ENCODE measurements at regions not wholly inside any gene's neighbourhood (a gene's known extent, or its start where the extent isn't known, plus 50 kb on each side); places are given as distances from the start of the nearest gene placed in this dataset.

DNA sequence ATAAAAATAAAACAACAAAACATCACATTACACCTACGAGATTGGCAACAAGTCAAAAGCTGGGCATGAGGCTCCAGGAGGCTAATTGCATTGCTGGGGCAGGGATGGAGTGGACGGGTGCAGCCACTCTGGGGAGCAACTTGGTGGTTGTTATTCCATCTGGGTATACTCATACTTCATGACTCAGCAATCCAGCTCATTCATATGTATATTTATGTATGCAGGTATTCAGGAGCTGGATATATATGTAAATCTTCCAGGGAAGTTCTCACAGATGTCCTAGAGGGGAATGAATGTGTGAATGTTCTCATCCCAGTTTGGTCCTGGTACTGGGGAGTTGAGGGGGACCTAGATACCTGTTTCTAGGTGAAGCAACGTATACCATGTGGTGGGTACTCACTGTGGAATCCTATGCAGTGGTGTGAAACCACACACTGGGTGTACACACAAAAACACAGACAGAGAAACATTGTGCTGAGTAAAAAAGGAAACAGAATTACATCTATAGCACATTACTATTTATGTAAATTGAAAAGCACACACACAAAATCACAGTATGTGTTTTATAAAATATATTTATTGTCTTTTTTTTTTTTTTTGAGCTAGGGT is 79.7 kb upstream of the RAB4A start:
- Histone ChIP-seq H3K27me3 (no peaks in the 10 kb centered on the region), H3K4me3 (no peak overlapping the region), H3K4me1 (no peaks in the 10 kb centered on the region), H3K27ac (no peak overlapping the region), H3K9me3 (no peaks in the 10 kb centered on the region), H3K36me3 (no peaks in the 10 kb centered on the region)
- DNase-seq (ENCODE audit: low spot score in 2 of 2): no peak
- TF ChIP-seq POLR2A (IDR thresholded peaks at IDR 0.05) (no peak), POLR2AphosphoS5 (IDR thresholded peaks at IDR 0.05) (no peak)
- TF ChIP-seq, protein P1, sequence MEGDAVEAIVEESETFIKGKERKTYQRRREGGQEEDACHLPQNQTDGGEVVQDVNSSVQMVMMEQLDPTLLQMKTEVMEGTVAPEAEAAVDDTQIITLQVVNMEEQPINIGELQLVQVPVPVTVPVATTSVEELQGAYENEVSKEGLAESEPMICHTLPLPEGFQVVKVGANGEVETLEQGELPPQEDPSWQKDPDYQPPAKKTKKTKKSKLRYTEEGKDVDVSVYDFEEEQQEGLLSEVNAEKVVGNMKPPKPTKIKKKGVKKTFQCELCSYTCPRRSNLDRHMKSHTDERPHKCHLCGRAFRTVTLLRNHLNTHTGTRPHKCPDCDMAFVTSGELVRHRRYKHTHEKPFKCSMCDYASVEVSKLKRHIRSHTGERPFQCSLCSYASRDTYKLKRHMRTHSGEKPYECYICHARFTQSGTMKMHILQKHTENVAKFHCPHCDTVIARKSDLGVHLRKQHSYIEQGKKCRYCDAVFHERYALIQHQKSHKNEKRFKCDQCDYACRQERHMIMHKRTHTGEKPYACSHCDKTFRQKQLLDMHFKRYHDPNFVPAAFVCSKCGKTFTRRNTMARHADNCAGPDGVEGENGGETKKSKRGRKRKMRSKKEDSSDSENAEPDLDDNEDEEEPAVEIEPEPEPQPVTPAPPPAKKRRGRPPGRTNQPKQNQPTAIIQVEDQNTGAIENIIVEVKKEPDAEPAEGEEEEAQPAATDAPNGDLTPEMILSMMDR (IDR thresholded peaks at IDR 0.05): no peak
- intact Hi-C loops (cut with DNase I; ENCODE audit: low total_unique reads): no loop called here

DNA sequence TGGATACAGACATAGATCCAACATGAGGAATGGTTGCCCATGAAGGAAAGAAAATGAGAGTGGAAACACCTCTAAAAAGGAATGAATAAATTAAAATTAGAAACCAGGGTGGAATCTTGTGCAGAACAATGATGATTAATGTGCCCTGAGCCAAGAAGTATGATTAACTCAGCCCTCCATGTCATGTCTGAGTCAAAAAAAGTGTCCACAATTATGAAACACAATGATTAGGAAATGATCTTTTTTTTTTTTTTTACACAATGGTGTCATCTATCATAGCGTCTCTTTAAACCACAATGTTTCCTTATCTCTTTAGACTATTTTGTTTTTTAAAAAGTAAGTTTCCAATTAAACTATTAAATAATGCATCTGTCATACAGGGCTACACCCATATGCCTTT is 78.9 kb upstream of the RAB4A start:
- Histone ChIP-seq H3K4me3 (no peak overlapping the region), H3K4me1 (no peaks in the 10 kb centered on the region), H3K27me3 (no peaks in the 10 kb centered on the region), H3K36me3 (no peaks in the 10 kb centered on the region), H3K9me3 (no peaks in the 10 kb centered on the region), H3K27ac (no peak overlapping the region)
- intact Hi-C loops (cut with DNase I; ENCODE audit: low total_unique reads): no loop called here
- no peak for DNase-seq (ENCODE audit: low spot score in 2 of 2)
- TF ChIP-seq POLR2A (IDR thresholded peaks at IDR 0.05): no peak
- TF ChIP-seq, protein P1 (IDR thresholded peaks at IDR 0.05): no peak
- no peak for TF ChIP-seq POLR2AphosphoS5 (IDR thresholded peaks at IDR 0.05)

DNA sequence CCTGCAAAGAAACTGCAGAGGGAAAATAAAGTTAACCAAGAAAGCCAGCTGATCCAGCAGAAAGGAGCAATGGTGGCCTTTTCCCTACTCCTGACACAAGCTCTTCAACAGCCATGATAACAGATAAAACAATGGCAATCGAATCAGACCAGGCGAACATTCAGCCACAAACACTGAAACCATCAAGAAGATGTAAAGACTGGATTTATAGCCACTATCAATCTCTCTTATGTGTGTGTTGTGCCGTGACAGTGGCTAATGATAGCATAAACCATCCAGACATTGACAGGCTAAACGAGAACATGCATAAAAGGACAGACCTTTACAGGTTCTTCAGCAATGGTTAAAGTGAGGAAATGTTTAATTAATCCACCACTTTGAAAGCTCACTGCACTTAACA is 78.1 kb upstream of the RAB4A start:
- H3K27ac ChIP-seq: no peak overlapping the region
- no peaks in the 10 kb centered on the region for H3K4me1 ChIP-seq
- no peak for DNase-seq (ENCODE audit: low spot score in 2 of 2)
- no peak for TF ChIP-seq POLR2A (IDR thresholded peaks at IDR 0.05)
- TF ChIP-seq, protein P1 (IDR thresholded peaks at IDR 0.05): no peak
- no peak for TF ChIP-seq POLR2AphosphoS5 (IDR thresholded peaks at IDR 0.05)
- no peaks in the 10 kb centered on the region for H3K36me3 ChIP-seq
- intact Hi-C loops (cut with DNase I; ENCODE audit: low total_unique reads): no loop called here
- H3K9me3 ChIP-seq: no peaks in the 10 kb centered on the region
- H3K27me3 ChIP-seq: no peaks in the 10 kb centered on the region
- H3K4me3 ChIP-seq: no peak overlapping the region

DNA sequence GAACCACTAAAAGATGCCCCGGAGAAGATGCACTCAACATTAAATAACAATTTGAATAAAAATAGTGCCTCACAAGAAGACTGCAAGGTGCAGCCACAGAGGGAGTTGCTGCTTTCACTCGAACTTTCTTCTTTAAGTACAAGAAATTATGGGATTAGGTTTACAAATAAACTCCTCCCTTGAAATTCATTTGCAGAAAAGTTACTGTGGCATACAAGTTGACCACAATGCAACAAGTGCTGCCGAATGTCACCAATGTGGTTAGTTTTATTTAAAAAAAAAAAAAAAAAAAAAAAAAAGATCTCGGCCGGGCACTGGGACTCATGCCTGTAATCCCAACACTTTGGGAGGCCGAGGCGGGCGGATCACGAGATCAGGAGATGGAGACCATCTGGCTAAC is 76.8 kb upstream of the RAB4A start:
- TF ChIP-seq, protein P1 (IDR thresholded peaks at IDR 0.05): no peak
- no peak for TF ChIP-seq POLR2AphosphoS5 (IDR thresholded peaks at IDR 0.05)
- intact Hi-C loops (cut with DNase I; ENCODE audit: low total_unique reads): no loop called here
- Histone ChIP-seq H3K4me3 (no peak overlapping the region), H3K9me3 (no peaks in the 10 kb centered on the region), H3K4me1 (peaks cover 0 to 2% of the 10 kb centered on the region in 2 donors), H3K27ac (no peak overlapping the region), H3K27me3 (no peaks in the 10 kb centered on the region), H3K36me3 (no peaks in the 10 kb centered on the region)
- DNase-seq (ENCODE audit: low spot score in 2 of 2): no peak

DNA sequence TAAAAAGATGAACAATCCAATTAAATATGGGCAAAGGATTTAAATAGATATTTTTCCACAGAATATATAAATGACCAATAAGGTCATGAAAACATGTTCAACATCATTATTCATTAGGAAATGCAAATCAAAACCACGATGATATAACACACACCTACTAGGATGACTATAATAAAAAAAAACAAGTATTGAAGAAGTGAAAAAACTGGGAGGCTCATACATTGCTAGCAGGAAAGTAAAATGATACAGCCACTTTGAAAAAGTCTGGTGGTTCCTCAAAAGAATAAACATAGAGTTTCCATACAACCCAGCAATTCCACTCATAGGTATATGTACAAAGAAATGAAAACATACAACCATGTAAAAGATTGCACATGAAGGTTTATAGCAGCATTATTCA is 75.7 kb upstream of the RAB4A start:
- H3K36me3 ChIP-seq: no peaks in the 10 kb centered on the region
- H3K9me3 ChIP-seq: no peaks in the 10 kb centered on the region
- peaks cover 4 to 13% of the 10 kb centered on the region in 2 donors for H3K4me1 ChIP-seq
- no peaks in the 10 kb centered on the region for H3K27me3 ChIP-seq
- no peak for DNase-seq (ENCODE audit: low spot score in 2 of 2)
- intact Hi-C loops (cut with DNase I; ENCODE audit: low total_unique reads): no loop called here
- H3K27ac ChIP-seq: no peak overlapping the region
- no peak for TF ChIP-seq POLR2AphosphoS5 (IDR thresholded peaks at IDR 0.05)
- TF ChIP-seq, protein P1 (IDR thresholded peaks at IDR 0.05): no peak
- no peak for TF ChIP-seq POLR2A (IDR thresholded peaks at IDR 0.05)
- H3K4me3 ChIP-seq: no peak overlapping the region

Measured in breast epithelium (tissue), 4 donors.